Erythroblast (primary cell): ENCODE measurements at regions not wholly inside any gene's neighbourhood (a gene's known extent, or its start where the extent isn't known, plus 50 kb on each side); places are given as distances from the start of the nearest gene placed in this dataset.

Experiments
- DNase-seq, 2 experiments: peaks; one replicate each; lab custom pipeline; 2025; lab: John Stamatoyannopoulos, UW
- GATA1 ChIP-seq: IDR thresholded peaks from 2 replicates; pipeline ENCODE4 v1.6.1; 2011; ENCODE audit warnings: low read depth, mild to moderate bottlenecking, control low read depth, low read length, moderate library complexity
- POLR2A ChIP-seq: IDR thresholded peaks from 2 replicates; pipeline ENCODE4 v1.6.1; 2011; ENCODE audit warnings: mild to moderate bottlenecking, low read length

DNA sequence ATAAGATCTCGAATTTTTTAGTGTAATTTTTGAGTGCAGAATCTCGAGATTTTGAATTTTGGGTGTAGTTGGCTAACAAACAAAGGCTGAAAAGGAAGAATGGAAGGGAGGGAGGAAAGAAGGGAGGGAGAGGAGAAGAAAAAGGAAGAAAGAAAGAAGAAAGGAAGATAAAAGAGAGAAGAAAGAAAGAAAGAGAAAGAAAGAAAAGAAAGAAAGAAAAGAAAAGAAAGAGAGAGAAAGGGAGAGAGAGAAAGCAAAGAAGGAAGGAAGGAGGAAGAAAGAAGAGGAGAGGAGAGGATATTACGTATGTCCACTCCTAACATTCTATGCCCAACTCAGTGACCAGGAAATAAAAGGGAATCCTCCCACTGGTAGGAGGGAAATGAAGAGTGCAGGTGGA is 169.6 kb downstream of the TBXT start:
- DNase-seq = no peak
- TF ChIP-seq POLR2A (no peak), GATA1 (no peak)

DNA sequence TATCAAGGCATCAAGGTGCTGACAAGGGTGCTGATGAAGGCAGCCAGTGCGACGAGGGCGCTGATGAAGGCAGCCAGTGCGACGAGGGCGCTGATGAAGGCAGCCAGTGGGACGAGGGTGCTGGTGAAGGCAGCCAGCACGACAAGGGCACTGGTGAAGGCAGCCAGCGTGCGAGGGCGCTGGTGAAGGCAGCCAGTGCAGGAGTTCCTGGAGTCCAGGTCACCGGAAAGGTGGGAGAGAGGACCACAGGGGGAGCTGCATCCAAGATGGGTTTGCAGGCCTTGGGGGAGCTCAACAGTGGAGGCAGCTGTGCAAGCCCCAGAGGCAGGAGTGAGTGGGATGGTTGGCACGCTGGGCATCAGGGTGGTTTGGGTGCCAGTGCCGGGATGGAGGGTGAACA is 176.3 kb downstream of the TBXT start:
- TF ChIP-seq GATA1 (no peak), POLR2A (no peak)
- DNase-seq = no peak

DNA sequence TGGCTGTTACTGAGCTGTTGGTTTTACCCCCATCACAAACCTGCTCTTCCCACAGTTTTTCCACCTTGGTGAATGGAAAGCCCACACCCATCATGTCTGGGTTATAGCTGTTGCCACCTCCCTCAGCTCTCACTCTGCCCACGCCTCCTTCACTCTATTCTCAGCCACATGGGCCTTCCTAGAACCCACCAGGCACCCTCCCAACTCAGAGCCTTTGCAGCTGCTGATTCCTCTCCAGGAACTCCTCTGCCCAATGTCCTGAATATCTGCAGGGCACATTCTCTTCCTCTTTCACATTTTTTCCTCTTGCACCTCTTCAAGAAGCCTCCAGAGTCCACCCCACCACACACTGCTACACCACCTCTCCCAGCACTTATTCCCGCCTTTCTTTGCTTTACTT is 177.4 kb downstream of the TBXT start:
- TF ChIP-seq POLR2A = no peak
- DNase-seq = no peak

DNA sequence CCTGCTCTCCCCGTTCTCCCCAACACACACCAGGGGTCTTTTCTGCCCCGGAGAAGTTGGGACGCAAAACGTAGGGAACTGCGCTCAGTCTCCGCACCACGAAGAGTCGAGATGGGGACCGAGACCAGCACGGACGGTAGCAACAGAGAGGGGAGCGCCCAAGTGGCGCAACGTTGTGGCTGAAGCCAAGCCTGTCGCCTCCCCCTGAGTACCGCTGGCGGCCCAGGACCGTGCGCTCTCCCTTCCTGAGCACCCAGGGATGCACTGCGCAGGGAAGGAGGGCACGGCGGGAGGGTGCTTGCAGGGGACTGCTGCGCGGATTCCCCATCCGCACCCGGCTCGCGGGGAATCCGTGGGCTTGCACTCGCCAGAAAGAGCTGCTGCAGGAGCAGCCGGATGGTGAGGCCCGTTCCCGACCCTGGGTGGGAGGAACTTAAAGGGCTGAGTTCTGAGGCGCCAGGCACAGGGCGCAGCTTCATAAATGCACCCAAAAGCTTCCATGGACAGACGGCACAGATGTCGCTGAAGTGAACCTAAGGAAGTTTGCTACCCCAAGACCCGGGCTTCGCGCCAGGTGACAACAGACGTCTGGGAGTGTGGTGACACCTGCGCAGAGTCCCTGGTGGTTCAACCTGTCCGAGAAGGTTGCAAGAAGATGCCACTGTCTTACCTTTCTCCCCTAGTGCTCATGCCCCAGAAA is 178.7 kb downstream of the TBXT start:
- no peak for DNase-seq
- TF ChIP-seq GATA1 = no peak

DNA sequence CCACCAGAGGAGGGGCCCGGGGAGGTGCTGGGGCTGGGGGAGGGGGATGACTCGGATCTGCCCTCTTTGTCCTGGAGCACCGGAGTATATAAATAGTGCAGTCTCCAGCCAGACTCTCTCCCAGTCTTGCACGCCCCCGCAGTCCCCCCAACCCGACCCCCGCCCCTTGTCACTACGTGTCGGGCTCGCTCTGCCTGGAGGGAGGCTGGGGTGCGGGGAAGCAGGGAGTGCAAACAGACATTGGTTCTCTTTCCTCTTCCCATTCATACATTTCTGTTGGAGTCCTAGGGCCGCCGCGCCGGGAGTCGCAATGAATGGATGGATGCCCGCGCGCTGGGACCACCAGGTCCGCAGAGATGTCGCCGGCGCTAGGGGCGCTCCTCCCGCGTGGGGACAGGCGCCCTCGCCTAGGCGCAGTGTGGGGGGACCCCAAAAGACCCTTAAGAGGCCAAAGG is 179.3 kb downstream of the TBXT start:
- DNase-seq = no peak
- TF ChIP-seq GATA1 (no peak), POLR2A (no peak)

DNA sequence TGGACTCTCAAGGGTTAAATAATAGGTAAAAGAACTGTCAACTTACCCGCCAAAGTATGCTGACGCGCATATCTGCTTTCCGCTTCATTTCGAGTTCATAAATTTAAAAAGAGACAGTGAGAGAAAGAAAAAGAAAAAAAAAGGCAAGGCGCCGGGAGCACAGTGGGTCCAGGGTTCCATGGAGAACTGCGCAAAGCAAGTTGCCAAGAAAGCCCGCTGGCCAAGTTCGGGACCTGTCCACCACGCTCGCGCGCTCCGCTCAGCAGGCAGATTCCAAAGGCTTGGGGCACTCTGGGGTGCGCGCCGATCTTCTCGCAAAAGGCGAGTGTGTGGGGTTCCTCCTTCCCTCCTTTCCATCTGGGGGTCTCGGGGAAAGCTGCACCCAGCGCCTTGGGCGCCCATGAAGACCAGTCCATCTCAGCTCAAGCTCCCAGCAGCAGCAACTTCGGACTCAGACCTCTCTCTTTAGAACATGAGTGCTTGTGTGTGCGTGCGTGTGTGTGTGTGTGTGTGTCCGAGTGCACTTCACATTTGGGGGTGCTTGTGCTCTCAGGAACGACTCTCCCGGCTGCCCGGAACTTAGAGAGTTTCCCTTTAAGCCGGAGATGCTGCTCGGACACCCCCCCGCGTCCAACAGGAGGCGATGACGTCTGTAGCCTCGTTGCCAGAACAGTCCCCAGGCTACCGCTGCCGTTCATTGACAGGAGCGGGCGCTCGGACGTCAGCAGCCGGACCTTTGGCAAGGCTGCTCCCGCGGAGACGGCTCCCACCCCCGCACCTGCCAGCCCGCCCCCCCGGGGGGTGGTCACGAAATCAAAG is 180.0 kb downstream of the TBXT start:
- TF ChIP-seq POLR2A (no peak), GATA1 (no peak)
- no peak for DNase-seq

DNA sequence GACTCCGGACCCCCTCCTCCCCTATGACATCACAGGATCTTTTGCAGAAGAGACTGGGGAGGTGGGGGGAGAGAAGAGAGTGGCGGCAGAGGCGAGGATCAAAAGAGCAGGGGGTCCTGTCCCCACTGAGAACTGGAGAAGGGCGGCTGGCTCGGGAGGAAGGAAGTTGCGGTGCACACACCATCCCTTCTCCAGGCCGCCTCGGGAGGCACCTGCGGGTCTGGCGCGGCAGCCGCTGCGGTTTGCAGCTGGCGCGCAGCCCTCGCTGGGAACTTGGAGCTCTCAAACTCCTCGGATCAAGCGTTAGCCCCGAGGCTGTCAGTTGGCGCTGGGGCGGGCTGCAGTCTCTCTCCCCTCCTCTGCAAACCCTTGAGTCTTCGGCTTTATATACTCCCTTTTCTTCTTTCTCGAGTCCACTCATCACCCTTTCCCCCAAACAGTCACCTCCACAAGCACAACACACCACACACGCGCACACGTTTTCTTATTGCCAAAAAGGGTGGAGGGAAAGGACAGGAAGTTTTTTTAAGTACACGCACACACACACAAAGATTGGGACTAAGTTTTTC is 180.7 kb downstream of the TBXT start:
- DNase-seq = no peak
- TF ChIP-seq POLR2A (no peak), GATA1 (no peak)

DNA sequence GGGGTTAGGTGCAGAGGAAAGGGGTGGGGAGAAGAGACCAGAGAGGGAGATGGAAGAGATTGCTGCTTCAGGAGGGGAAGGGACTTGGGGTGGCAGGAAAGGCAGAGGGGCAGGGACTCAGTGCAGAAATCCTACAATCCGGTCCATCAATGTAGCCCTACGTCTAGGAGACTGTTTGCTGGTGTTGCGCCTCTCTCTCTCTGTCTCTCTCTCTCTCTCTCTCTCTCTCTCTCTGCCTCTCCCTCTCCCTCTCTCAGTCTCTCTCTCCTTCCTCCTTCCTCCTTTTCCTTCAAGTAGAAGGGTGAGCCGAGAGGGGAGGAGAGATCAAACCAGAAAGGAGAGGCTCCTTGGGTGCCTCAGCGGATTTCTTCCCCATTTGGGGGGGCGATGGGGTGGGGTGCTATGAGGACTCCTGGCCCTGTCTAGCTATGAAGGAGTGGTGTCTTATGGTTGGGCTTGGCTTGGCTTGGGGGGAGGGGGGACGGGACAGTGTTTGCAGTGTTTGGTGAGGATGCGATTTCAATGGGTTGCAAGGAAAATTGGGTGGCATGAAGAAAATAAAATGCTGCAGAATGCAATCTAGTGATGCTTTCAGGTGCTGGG is 181.2 kb downstream of the TBXT start:
- TF ChIP-seq POLR2A (no peak), GATA1 (no peak)
- DNase-seq = no peak

DNA sequence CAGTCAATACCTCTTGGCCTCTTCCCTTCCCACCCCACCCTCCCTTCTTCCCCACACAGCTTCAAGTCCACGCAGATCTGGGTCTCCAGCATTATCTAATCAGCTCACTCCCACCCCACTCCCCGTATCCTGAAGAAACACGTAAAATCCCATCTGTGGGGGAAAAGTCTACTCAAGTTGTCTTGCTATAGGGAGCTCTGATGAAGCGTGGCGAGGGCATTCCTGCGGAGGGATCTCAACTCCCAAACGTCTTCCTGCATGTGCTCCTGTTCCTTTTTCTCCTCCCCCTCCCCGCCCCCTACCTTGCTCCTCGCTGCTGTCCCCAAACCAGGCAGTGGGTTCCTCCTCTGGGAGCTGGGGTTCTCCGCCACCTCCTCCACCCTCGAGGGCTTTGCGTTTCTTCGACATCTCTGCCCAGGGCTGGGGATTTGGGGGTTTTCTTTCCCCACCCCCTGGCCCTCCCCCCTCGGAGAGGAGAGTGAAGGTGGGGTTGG is 181.8 kb downstream of the TBXT start:
- TF ChIP-seq POLR2A = no peak
- DNase-seq = no peak

DNA sequence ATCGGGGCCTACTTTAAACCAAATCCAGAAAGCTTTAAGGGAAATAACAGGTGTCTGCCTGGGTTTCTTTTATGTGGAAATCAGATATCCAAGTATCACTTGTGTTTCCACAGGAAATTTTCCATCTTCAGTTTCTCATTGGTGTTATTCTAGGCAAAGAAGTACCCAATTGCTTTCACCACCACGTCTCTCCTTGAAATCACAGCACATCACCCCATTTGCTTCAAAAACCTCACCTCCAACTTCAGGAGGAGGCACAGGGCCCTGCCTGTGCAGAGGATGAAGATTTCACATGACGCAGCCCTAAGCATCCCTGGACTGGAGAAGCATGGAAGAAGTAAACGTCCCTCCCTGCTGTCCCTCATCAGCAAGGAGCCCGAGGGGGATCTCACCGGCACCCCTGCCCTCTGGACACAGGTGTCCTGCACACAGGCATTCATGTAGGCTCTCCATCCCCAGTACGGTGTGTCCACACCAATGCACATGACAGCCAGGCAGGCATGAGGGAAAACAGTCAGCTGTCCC is 182.3 kb downstream of the TBXT start:
- DNase-seq = no peak
- no peak for TF ChIP-seq POLR2A
- no peak for TF ChIP-seq GATA1

DNA sequence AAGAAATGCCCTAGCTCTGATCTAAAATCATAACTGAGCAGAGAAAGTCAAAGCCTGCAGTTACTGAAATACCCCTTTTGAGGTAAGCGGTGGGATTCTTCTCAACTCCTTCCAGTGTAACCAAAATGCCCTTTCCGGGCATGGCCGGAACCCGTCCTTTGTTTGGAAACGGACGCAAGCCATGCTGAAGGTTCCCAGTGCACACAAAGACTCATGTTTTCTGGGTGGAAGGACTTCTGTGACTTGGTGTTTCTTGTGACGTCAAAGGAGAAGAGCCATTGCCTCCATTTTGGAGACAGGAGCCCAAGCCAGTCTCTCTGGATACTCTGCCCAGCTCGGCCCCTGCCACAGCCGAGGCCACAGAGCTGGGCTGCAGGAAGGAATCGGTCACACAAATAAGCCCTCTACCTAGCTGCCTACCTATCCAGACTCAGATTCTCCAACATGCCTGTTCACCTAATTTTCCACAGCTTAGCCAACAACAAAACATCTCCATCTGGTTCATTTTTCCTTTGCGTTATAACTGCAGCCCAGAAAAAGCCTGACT is 182.8 kb downstream of the TBXT start:
- DNase-seq = no peak
- TF ChIP-seq GATA1 = no peak
- TF ChIP-seq POLR2A = no peak

DNA sequence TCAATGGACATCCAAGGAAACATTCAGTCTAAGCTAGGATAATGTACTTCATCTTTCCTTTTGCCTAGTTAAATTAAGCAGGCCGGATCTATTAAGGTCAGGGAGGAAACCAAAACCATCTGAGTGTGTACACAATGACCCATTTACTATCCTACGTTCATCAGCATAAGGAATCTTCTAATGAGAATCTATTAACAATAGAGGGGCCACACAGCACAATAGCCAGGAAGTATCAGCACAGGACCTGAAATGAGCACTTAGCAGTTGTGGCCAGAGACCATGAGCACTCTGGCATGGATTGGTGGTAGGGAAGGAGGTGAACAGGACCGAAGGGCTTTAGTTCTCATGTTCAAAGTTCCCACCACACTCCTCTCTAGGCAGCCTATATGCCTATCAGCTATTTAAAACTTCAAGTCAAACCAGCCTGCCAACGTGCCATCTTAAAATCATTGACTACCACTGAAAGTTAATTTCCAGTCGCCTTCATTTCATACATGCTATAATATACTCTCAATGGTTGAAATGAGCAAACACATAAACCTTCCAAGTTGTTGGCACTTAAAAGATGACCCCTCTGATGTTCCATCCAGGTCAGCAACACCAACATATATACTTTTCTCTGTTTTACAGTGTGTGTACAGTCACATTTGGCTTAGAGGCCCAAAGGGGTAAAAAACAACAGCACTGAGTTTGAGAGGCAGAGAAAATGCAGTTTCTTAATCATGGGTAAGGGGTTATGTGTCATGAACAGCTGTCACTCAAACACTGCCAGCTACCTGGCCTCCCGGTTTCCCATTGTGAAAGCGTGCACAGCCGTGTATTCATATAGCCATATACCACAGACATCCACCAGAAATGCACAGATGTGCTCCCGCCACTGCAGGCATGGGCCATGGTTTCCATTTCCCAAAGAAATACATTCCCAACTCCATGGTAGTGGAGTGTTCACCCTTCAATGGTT is 184.3 kb downstream of the TBXT start:
- DNase-seq = no peak
- no peak for TF ChIP-seq POLR2A
- no peak for TF ChIP-seq GATA1

DNA sequence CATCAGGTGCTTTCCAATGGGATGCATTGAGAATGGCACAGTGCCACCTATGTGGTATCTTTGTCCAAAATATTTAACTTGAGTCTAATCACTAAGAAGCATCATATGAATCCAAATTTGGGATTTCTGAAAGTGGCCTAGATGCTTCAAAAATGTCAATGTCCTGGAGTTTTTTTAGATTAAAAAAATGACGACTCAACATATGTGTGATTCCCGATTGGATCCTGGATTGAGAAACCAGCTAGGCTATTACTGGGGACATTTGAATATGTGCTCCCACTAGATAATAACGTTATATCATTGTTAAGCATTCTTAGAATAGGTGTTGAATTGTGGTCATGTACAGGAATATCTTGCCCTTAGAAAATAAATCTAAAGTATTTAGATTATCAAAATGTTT is 189.2 kb downstream of the TBXT start:
- DNase-seq = no peak
- no peak for TF ChIP-seq GATA1
